GM19324 (cell line): ENCODE measurements at regions not wholly inside any gene's neighbourhood (a gene's known extent, or its start where the extent isn't known, plus 50 kb on each side); places are given as distances from the start of the nearest gene placed in this dataset.

Experiments
- ATAC-seq: cut with Tn5 transposase; IDR thresholded peaks from one replicate; pipeline ENCODE4 v1.9.1; 2021; ENCODE audit warnings: mild to moderate bottlenecking, moderate library complexity; ENCODE audit not compliant: unreplicated experiment, low FRiP score

DNA sequence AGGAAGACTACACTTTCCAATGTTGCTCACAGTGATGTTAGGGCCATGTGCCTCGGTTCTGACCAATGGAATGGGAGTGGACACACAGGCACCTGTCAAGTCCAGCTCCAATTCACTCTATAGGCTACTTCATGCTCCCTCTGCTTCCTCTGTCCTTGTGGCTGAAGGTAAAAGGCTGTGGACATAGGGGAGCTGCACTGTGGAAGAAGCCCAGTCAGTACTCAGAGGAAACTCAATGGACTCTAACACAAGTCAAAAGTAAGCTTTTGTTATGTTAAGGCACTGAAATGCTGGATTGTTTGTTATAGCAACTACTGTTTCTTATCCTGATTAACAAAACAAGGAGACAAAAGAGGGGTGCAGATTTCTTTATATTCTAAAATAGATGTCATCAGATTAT lies 278.2 kb downstream of the BCL11B start:
- no peak for ATAC-seq

DNA sequence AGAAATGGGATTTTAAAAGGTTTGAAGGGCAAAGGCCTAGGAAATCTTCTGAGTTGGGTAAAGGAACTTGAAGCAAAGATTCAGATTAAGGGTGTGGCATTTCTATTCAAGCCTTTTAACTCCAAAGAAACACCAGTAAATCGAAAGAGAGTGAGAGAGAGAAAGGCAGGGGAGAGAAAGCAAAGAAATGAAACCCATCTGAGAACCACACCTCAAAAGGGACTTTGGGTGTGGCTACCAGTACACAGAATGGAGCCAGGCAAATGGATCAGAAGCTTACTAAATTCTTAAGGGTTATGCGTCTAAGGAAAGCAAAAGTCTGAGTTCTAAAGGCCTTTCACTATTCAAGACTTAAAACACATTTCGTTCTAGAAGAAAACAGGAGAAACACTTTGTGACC lies 277.4 kb downstream of the BCL11B start:
- ATAC-seq: no peak

DNA sequence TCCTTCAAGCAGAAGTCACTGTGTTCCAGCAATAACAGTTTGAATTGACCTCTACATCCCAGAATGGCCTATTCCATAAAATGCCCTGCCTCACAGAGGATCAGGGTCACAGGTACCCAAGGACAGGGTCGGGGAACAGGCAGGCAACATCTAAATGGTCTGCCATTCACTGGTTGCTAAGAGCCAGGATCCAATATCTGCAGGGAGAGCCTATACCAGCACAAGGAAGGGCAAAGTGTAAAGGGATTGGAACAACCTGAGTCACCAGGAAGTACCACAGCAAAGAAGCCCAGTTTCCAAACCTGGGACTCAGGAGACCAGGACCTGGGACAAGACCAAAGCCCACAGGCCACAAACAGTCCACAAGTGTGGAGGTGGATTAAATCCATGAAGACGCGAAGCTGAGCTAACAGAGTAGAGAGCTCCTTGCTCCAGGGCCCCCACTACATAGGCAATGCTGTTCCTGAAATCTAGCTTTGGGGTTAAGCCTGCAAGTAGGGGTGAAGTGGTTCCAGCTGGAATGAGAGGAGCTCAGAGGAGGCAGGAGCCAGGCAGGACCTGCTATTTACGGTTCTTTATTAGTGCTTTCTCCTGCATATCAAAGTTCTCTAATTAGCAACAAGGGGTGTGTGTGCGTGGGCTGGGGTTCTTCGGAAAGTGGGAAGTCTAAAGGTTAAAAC lies 274.3 kb downstream of the BCL11B start:
- ATAC-seq: no peak

GRCh38 chr14:98999345-98999744 lies 272.7 kb downstream of the BCL11B start:
- ATAC-seq: no peak

DNA sequence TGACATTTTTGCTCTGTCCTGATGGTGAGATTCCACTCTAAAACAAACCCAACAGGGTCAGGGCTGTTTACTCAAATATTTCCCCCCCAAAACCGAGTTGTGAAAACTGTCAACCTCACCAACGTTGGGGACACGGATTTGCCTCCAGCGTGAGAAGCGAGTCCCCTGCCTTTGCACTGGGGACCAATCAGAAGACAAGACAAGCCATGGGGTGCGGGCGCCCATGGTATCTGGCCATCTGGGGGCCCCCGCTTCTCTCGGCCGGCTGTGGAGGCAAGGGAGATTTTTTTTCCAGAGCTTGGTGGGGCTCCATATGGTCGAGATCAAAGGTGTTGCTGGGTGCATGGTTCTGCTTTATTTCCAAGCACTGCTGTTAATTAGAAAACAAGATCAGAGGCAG lies 272.1 kb downstream of the BCL11B start:
- no peak for ATAC-seq

- ATAC-seq: no peak
Observed at GRCh38 chr14:99001241-99001640, 270.8 kb downstream of the BCL11B start.

DNA sequence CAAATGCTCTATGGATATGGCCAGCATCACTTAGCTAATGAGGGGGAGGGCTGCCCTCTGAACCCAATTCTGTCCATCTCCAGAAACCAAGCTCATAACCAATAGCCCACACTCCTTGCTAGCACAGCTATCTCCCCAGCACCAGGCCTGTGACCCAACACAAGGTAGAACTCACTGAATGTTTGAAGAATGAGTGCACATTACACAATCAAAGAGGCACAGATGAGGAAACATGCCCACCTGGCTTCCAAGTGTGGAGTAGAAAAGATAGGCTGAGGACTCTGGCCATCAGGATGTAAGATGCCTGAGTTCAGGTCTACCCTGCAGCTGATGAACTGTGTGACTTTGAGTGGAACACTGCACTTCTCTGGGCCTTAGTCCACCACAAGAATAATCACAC lies 268.4 kb downstream of the BCL11B start:
- ATAC-seq: no peak

- no peak for ATAC-seq
Observed at GRCh38 chr14:99004112-99004511, 267.9 kb downstream of the BCL11B start.

- ATAC-seq: no peak
Observed at GRCh38 chr14:99006276-99006675, 265.7 kb downstream of the BCL11B start.

DNA sequence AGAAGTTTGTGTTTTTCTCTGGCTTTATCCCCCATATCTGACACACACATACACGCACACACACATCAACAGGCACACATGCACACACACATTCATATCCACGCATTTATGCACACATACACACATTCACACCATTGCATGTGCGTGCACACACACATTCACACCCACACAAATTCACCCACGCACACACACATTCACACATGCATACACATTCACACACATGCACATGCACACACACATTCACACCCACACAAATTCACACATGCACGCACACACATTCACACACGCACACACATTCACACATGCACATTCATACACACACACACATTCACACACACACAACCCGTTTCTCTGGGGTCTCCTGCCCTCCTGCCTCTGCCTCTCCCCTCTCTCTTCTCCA lies 264.2 kb downstream of the BCL11B start:
- no peak for ATAC-seq

DNA sequence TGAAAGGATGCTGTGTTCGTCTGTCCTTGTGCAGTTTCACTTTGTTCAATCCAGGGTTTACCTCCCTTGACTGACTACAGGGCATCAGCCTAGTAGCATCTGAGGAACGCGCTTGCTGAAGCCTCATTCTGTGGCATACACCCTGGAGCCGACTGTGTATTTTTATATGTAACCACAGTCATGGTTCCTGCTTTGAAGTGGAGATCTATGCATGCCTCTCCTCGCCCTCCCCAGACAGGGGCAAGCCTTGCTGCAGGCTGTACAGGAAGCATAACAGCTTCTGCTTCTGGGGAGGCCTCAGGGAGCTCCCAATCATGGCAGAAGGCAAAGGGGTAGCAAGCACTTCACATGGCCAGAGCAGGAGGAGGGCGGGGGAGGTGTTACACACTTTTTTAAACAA lies 262.1 kb downstream of the BCL11B start:
- no peak for ATAC-seq

DNA sequence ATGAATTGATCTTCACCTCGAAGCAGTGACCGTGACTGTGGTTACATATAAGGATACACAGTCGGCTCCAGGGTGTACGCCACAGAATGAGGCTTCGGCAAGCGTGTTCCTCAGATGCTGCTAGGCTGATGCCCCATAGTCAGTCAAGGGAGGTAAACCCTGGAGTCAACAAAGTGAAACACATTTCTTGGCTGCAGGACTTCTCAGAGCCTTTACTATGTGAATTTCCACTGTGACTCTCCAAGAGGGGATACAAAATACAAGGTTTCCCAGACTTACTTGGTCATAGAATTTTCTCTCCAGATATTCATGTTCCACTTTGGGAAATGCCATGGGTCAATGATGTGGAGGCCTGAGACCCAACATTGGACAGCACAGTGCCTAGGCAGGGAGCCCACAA lies 260.6 kb downstream of the BCL11B start:
- no peak for ATAC-seq

DNA sequence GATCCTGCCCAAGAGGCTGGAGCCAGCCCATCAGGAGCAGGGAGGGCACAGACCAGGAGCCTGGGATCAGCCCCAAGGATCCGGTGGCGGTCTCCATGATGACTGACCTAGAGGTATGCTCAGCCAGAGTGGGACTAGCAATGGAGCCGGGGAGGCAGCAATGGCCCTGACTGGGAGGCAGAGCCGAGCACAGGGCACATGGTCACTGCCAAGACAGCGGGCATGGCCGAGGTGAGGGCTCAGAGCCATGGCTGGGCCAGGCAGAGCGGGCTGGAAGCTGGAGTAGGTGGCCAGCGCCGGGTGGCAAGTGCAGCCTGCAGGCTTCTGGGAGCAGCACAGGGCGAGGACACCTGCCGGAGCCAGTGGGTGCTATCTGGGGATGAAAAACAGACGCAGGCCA lies 259.3 kb downstream of the BCL11B start:
- no peak for ATAC-seq

DNA sequence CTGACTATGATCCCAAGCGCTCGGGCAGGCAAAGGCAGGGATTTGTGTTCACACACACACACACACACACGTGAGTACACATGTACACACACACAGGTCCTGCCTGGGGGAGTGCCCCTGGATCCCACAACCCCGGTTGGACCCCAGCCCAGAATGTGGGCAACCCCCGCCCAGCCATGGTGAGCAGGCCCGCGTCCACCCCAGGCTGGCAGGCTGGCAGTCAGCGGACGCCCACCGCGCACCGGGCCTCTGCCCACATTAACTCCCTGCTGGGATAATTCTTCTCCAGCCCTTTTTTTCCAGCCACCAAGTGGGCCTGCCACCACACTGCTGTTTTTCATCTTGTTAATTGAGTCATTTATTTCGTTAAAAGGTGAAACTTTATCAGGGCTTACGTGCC lies 256.2 kb downstream of the BCL11B start:
- ATAC-seq: no peak

DNA sequence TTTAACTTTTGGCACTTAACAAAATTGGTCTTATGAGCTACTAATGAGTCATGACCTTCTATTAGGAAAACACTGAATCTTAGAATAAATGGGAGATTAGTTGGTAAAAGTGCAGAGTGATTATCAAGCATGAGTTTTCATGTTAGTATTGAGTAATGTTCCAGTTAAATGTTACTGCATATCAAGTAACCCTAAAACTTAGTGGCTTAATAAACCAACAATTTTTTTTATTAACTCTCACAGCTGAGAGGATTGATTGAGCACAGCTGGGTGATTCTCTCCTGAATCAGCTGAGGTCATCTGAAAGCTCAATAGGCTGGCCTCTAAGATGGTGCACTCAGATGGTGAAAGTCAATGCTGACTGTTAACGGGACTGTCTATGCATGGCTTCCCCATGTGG lies 248.6 kb downstream of the BCL11B start:
- no peak for ATAC-seq

DNA sequence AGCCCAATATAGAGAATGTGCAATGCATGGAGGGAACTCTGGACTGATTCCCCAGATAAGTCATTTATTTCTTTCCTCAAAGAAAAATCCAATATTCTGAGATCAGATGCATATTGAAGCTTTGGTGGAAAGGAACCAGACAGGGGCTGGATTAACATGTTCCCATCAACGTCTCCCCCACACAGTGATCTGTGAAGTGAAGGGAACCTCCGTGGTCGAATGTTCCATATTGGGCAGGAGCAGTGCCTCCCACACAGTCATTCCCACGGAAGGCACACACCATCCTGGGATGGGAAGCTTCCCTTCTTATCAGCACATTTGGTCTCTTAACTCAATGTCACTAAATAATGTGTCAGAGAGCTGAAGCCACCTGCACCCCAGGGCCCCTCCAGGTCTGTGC lies 247.1 kb downstream of the BCL11B start:
- ATAC-seq: no peak

DNA sequence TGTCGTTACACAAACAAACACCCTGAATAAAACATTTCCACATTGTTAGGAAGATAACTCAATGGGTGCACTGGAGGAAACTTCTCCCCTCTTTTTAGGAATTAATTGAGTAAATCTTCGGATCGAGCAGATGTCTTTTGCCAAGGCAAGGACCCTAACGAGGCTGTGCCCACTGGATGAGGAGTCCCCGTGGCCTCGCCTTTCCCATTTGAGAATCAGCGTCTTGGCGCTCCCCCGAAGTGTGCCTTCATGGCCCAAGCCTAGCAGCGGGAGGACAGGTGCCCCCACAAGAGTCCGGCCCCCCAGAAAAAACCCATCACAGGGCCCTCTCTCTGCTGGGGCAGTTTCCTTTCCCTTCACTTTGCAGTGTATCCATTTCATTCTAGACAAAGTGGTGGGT lies 246.6 kb downstream of the BCL11B start:
- ATAC-seq: no peak

DNA sequence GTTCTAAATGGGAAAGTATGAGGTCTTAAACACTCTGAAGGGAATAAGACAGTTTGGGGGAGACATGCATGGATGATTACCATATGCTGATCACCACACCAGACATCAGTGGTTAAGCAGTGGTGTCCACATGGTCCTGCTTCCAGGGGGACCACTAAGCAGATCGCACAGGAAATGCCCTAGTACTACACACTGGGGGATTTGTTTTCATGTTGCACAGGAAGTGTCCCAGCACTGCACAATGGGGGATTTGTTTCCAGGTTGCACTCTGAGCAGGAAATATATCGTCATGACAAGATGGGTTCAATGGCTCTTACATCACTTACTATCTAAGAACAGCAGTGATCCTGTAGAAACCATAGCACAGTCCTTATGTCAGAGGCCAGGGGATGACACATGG lies 245.5 kb downstream of the BCL11B start:
- ATAC-seq: no peak

DNA sequence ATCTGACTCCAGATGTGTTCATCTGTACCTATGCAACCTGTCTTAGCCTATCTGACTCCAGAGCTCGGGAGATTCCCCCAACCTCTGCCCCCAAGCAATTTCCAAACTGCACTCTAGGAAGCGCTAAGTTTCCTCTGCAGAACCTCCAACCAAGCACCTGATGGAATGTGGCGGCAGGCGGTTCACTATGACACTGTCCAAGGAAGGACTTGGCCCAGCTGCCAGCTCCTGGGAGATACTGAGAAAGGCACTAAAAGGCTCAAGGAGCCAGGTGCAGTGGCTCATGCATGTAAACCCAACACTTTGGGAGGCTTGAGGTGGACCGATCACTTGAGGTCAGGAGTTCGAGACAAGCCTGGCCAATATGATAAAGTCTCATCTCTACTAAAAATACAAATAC lies 244.0 kb downstream of the BCL11B start:
- no peak for ATAC-seq

- no peak for ATAC-seq
Observed at GRCh38 chr14:99028521-99028920, 243.5 kb downstream of the BCL11B start.

- no peak for ATAC-seq
Observed at GRCh38 chr14:99029145-99029915, 242.7 kb downstream of the BCL11B start.

- no peak for ATAC-seq
Observed at GRCh38 chr14:99029916-99030305, 242.1 kb downstream of the BCL11B start.
